ENCODE measurements at regions not wholly inside any gene's neighbourhood (a gene's known extent, or its start where the extent isn't known, plus 50 kb on each side); places are given as distances from the start of the nearest gene placed in this dataset.
"Not testable (repeated sequence)": the region's sequence is repeated elsewhere in the genome, so short reads cannot be mapped to it uniquely, and the experiment has no call there.

GRCh38 chr12:90710711-90711110, 244.3 kb downstream of the CCER1 start:
- TF ChIP-seq, protein P1, sequence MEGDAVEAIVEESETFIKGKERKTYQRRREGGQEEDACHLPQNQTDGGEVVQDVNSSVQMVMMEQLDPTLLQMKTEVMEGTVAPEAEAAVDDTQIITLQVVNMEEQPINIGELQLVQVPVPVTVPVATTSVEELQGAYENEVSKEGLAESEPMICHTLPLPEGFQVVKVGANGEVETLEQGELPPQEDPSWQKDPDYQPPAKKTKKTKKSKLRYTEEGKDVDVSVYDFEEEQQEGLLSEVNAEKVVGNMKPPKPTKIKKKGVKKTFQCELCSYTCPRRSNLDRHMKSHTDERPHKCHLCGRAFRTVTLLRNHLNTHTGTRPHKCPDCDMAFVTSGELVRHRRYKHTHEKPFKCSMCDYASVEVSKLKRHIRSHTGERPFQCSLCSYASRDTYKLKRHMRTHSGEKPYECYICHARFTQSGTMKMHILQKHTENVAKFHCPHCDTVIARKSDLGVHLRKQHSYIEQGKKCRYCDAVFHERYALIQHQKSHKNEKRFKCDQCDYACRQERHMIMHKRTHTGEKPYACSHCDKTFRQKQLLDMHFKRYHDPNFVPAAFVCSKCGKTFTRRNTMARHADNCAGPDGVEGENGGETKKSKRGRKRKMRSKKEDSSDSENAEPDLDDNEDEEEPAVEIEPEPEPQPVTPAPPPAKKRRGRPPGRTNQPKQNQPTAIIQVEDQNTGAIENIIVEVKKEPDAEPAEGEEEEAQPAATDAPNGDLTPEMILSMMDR (IDR thresholded peaks at IDR 0.05; ENCODE audit: borderline replicate concordance), result no peak
- Histone ChIP-seq H3K4me3 (no peak overlapping the region), H3K27me3 (ENCODE audit: low read depth) (no peaks in the 10 kb centered on the region), H3K36me3 (no peaks in the 10 kb centered on the region), H3K27ac (replicated peaks) (no peak overlapping the region), H3K4me1 (peaks cover 5% of the 10 kb centered on the region), H3K9me3 (replicated peaks) (no peaks in the 10 kb centered on the region)
- intact Hi-C loops (cut with micrococcal nuclease), result no loop called here
- DNase-seq, result no peak

- no peaks in the 10 kb centered on the region for H3K4me1 ChIP-seq
- no peak for DNase-seq
- no peaks in the 10 kb centered on the region for H3K9me3 ChIP-seq (replicated peaks)
- no peaks in the 10 kb centered on the region for H3K27me3 ChIP-seq (ENCODE audit: low read depth)
- TF ChIP-seq, protein P1 (IDR thresholded peaks at IDR 0.05; ENCODE audit: borderline replicate concordance), result no peak
- intact Hi-C loops (cut with micrococcal nuclease), result no loop called here
- H3K27ac ChIP-seq (replicated peaks), result no peak overlapping the region
- no peaks in the 10 kb centered on the region for H3K36me3 ChIP-seq
- H3K4me3 ChIP-seq, result no peak overlapping the region
Measured at GRCh38 chr12:90706036-90706435, 248.9 kb downstream of the CCER1 start.

DNA sequence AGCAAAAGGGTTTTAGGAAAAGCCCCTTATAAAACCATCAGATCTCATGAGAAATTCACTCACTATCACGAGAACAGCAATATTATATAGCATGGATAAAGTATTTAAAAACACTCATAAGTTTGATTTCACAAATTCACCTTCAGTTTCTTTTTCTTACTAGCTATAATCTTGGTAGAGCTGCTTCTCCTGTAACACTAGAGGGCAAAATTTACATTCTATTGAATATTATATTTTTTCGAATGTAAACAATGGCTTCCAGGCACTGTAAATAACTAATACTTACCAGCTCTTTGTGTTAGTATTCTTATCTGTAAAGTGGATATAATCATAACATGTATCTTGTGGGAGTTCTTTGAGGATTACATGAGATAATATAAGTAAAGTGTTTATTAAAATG, 259.6 kb downstream of the CCER1 start:
- Histone ChIP-seq H3K4me1 (no peaks in the 10 kb centered on the region), H3K36me3 (no peaks in the 10 kb centered on the region), H3K27ac (replicated peaks) (no peak overlapping the region), H3K27me3 (ENCODE audit: low read depth) (no peaks in the 10 kb centered on the region), H3K4me3 (no peak overlapping the region), H3K9me3 (replicated peaks) (no peaks in the 10 kb centered on the region)
- no peak for DNase-seq
- TF ChIP-seq, protein P1 (IDR thresholded peaks at IDR 0.05; ENCODE audit: borderline replicate concordance), result peak; percentile 49
- intact Hi-C loops (cut with micrococcal nuclease), result no loop called here

GRCh38 chr12:90690120-90690519, 264.9 kb downstream of the CCER1 start:
- intact Hi-C loops (cut with micrococcal nuclease), result no loop called here
- Histone ChIP-seq H3K4me1 (no peaks in the 10 kb centered on the region), H3K27ac (replicated peaks) (no peak overlapping the region), H3K4me3 (no peak overlapping the region), H3K9me3 (replicated peaks) (peaks cover 4% of the 10 kb centered on the region), H3K27me3 (ENCODE audit: low read depth) (no peaks in the 10 kb centered on the region), H3K36me3 (no peaks in the 10 kb centered on the region)
- TF ChIP-seq, protein P1 (IDR thresholded peaks at IDR 0.05; ENCODE audit: borderline replicate concordance), result no peak
- DNase-seq, result no peak

DNA sequence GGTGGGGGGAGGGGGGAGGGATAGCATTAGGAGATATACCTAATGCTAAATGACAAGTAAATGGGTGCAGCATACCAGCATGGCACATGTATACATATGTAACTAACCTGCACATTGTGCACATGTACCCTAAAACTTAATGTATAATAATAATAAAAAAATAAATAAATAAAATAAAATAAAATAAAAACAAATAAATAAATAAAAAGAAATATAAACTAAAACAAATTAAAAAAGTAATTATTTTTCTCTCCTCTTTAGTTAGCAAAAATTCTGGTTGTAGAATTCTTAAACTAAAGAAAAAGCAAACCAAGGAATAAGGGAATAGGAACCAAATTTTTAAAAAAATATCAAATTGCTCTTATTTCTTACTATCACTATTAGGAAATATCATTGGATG, 267.3 kb downstream of the CCER1 start:
- intact Hi-C loops (cut with micrococcal nuclease), result not testable (repeated sequence)

DNA sequence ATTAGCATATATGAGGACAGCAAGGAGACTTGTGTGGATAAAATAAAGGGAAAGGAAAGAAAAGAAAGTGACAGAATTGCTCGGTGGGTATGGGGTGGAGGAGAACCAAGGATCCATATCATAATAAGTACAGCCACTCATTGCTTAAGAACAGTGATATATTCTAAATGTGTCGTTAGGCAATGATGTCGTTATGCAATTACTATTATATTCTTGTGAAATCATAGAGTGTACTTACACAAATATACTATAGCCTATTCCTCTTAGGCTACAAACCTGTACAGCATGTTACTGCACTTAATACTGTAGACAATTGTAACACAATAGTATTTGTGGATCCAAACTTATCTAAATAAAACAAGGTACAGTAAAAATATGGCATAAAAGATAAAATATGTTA, 271.1 kb downstream of the CCER1 start:
- TF ChIP-seq, protein P1 (IDR thresholded peaks at IDR 0.05; ENCODE audit: borderline replicate concordance), result no peak
- peaks cover 4% of the 10 kb centered on the region for H3K9me3 ChIP-seq (replicated peaks)
- H3K4me1 ChIP-seq, result no peaks in the 10 kb centered on the region
- no peak overlapping the region for H3K27ac ChIP-seq (replicated peaks)
- intact Hi-C loops (cut with micrococcal nuclease), result no loop called here
- DNase-seq, result no peak
- no peaks in the 10 kb centered on the region for H3K36me3 ChIP-seq
- no peaks in the 10 kb centered on the region for H3K27me3 ChIP-seq (ENCODE audit: low read depth)
- H3K4me3 ChIP-seq, result no peak overlapping the region

More for the DNA sequence above, 267.3 kb downstream of the CCER1 start:
- DNase-seq; H3K9me3 ChIP-seq (replicated peaks); H3K27ac ChIP-seq (replicated peaks); H3K27me3 ChIP-seq (ENCODE audit: low read depth); H3K4me3 ChIP-seq; H3K36me3 ChIP-seq; H3K4me1 ChIP-seq: not testable (repeated sequence)

Data from left ventricle myocardium inferior (tissue), 1 donor.